ENCODE measurements at regions not wholly inside any gene's neighbourhood (a gene's known extent, or its start where the extent isn't known, plus 50 kb on each side); places are given as distances from the start of the nearest gene placed in this dataset.

GRCh38 chr19:23527797-23528196, 132.5 kb upstream of the ZNF91 start:
- no peaks in the 10 kb centered on the region for H3K79me2 ChIP-seq (ENCODE audit: insufficient read depth, low read length)
- peaks cover 73% of the 10 kb centered on the region for H3K9me3 ChIP-seq (ENCODE audit: control insufficient read depth, low read depth, low read length)
- no peak overlapping the region for H3T11ph ChIP-seq (ENCODE audit: low read length)
- no peak overlapping the region for H4K8ac ChIP-seq (replicated peaks; ENCODE audit: insufficient read length, low read depth, low read length)
- no peaks in the 10 kb centered on the region for H3K79me1 ChIP-seq (ENCODE audit: insufficient read depth, low read depth, low read length, poor library complexity, severe bottlenecking)
- Mint-ChIP-seq H3K27ac (no peak overlapping the region), H3K27me3 (ENCODE audit: low read depth) (peaks cover 5% of the 10 kb centered on the region; the same call in 1 of the 2 replicates), H3K36me3 (ENCODE audit: insufficient read depth in 1 of 3, low read depth in 3 of 3) (peaks cover 0 to 14% (median 8%) of the 10 kb centered on the region in 3 experiments; a peak in 6 of 7 replicates), H3K9me3 (peaks cover 85 to 88% of the 10 kb centered on the region in 2 experiments), H3K4me1 (no peaks in the 10 kb centered on the region), H3K4me3 (no peak overlapping the region)
- no peak for DNase-seq
- TF ChIP-seq CTCF (conservative IDR thresholded peaks at IDR 0.05) = no peak
- H3K4ac ChIP-seq (ENCODE audit: low read depth, low read length) = no peak overlapping the region
- H3K23ac ChIP-seq (ENCODE audit: insufficient read length, low read depth, low read length) = no peak overlapping the region
- H3K14ac ChIP-seq (ENCODE audit: insufficient read depth, low read length) = no peak overlapping the region
- H2BK5ac ChIP-seq (ENCODE audit: insufficient read length, low read length) = no peak overlapping the region
- no peak overlapping the region for H2BK12ac ChIP-seq (ENCODE audit: insufficient read length, low read depth, low read length)
- no peak overlapping the region for H2BK20ac ChIP-seq (ENCODE audit: low read depth, low read length, poor library complexity, severe bottlenecking)
- no peak overlapping the region for H4K91ac ChIP-seq (ENCODE audit: insufficient read length, low read depth, low read length)
- no peaks in the 10 kb centered on the region for H3K27me3 ChIP-seq (ENCODE audit: insufficient read depth, low read length)
- H2BK120ac ChIP-seq (ENCODE audit: low read depth, low read length, poor library complexity, severe bottlenecking) = no peak overlapping the region
- no peak overlapping the region for H3K4me2 ChIP-seq (ENCODE audit: insufficient read depth, insufficient read length, low read length)
- no peak overlapping the region for H4K5ac ChIP-seq (ENCODE audit: insufficient read length, low read depth, low read length)
- no peaks in the 10 kb centered on the region for H3K4me1 ChIP-seq (ENCODE audit: insufficient read depth, low read length)
- H4K20me1 ChIP-seq (ENCODE audit: control insufficient read depth, insufficient read depth, insufficient read length) = no peaks in the 10 kb centered on the region
- H3K9ac ChIP-seq (ENCODE audit: extremely low read depth, insufficient read length, low read length) = no peak overlapping the region
- H3K27ac ChIP-seq (ENCODE audit: insufficient read length, low read depth, low read length) = no peak overlapping the region
- no peak overlapping the region for H2AFZ ChIP-seq (ENCODE audit: low read length)
- no peak overlapping the region for H3K56ac ChIP-seq (ENCODE audit: insufficient read length, low read depth, low read length)
- no peak overlapping the region for H3K18ac ChIP-seq (ENCODE audit: insufficient read length, low read depth, low read length)
- H2BK15ac ChIP-seq (ENCODE audit: low read depth, low read length) = no peak overlapping the region
- no peaks in the 10 kb centered on the region for H3K23me2 ChIP-seq (ENCODE audit: insufficient read length, low read depth, low read length, poor library complexity, severe bottlenecking)
- no peak overlapping the region for H2AK5ac ChIP-seq (ENCODE audit: insufficient read length, low read length)
- no CpG with 5 or more reads among the region's 2 CpGs for WGBS (ENCODE audit: extremely low coverage, insufficient read length, low lambda C conversion rate)

Measured in H9 (cell line).